ENCODE measurements at regions not wholly inside any gene's neighbourhood (a gene's known extent, or its start where the extent isn't known, plus 50 kb on each side); places are given as distances from the start of the nearest gene placed in this dataset.

GRCh38 chr12:98136544-98136943 is 378.8 kb upstream of the TMPO start:
- H3K36me3 ChIP-seq (replicated peaks in 1 of 2; ENCODE audit: control extremely low read depth in 1 of 2, control insufficient read depth in 1 of 2, extremely low read depth in 1 of 2, insufficient read depth in 2 of 2, low read length in 1 of 2) = no peaks in the 10 kb centered on the region
- H4K20me1 ChIP-seq (ENCODE audit: control insufficient read depth, insufficient read depth, low read length, poor library complexity, severe bottlenecking) = no peaks in the 10 kb centered on the region
- DNase-seq (no peak), ATAC-seq (ENCODE audit: low read depth) (no peak)
- no peak overlapping the region for H2AFZ ChIP-seq (ENCODE audit: insufficient read depth, low read depth, low read length, poor library complexity, severe bottlenecking)
- no peaks in the 10 kb centered on the region for H3K27me3 ChIP-seq (replicated peaks in 1 of 4; ENCODE audit: control extremely low read depth in 1 of 4, control insufficient read depth in 3 of 4, insufficient read depth in 4 of 4, low read length in 3 of 4)
- H3K9ac ChIP-seq (ENCODE audit: low read length) = no peak overlapping the region
- intact Hi-C loops (cut with micrococcal nuclease) = no loop called here
- H3K79me2 ChIP-seq (ENCODE audit: control insufficient read depth, insufficient read depth, low read length) = no peaks in the 10 kb centered on the region
- no peak overlapping the region for H3K4me3 ChIP-seq (ENCODE audit: control extremely low read depth in 1 of 5, extremely low read depth in 1 of 5, insufficient read depth in 1 of 5, low read depth in 2 of 5, low read length in 4 of 5)
- WGBS (ENCODE audit: insufficient coverage) = no CpG with 5 or more reads among the region's 2 CpGs
- no peak overlapping the region for H3K4me2 ChIP-seq (replicated peaks; ENCODE audit: low read depth, low read length, poor library complexity, severe bottlenecking)
- H3K4me1 Mint-ChIP-seq = no peaks in the 10 kb centered on the region
- peaks cover 4% of the 10 kb centered on the region for H3K27me3 Mint-ChIP-seq
- no peaks in the 10 kb centered on the region for H3K4me1 ChIP-seq (ENCODE audit: control insufficient read depth in 2 of 2, insufficient read depth in 2 of 2, low read length in 2 of 2)
- no peak overlapping the region for H3K27ac ChIP-seq (ENCODE audit: low read length in 2 of 2)
- CTCF ChIA-PET = no interaction called here
- no peak for TF ChIP-seq CTCF (IDR thresholded peaks at IDR 0.05)
- no peak for TF ChIP-seq EZH2 (IDR thresholded peaks at IDR 0.05; ENCODE audit: borderline replicate concordance, insufficient read depth, low read depth, low read length, poor library complexity, severe bottlenecking)
- H3K9me3 ChIP-seq (ENCODE audit: control extremely low read depth in 1 of 3, control insufficient read depth in 2 of 3, insufficient read depth in 1 of 3, low read length in 2 of 3) = no peaks in the 10 kb centered on the region
- POLR2A ChIA-PET = no interaction called here
- no peak overlapping the region for H3K4me3 Mint-ChIP-seq
- H3K27ac Mint-ChIP-seq = no peak overlapping the region
- H3K9me3 Mint-ChIP-seq (ENCODE audit: insufficient read depth) = no peaks in the 10 kb centered on the region

- Histone ChIP-seq H3K9me3 (ENCODE audit: control extremely low read depth in 1 of 3, control insufficient read depth in 2 of 3, insufficient read depth in 1 of 3, low read length in 2 of 3) (no peaks in the 10 kb centered on the region), H3K27me3 (replicated peaks in 1 of 4; ENCODE audit: control extremely low read depth in 1 of 4, control insufficient read depth in 3 of 4, insufficient read depth in 4 of 4, low read length in 3 of 4) (no peaks in the 10 kb centered on the region), H2AFZ (ENCODE audit: insufficient read depth, low read depth, low read length, poor library complexity, severe bottlenecking) (no peak overlapping the region), H3K9ac (ENCODE audit: low read length) (no peak overlapping the region), H3K36me3 (replicated peaks in 1 of 2; ENCODE audit: control extremely low read depth in 1 of 2, control insufficient read depth in 1 of 2, extremely low read depth in 1 of 2, insufficient read depth in 2 of 2, low read length in 1 of 2) (no peaks in the 10 kb centered on the region), H3K4me2 (replicated peaks; ENCODE audit: low read depth, low read length, poor library complexity, severe bottlenecking) (no peak overlapping the region), H3K27ac (ENCODE audit: low read length in 2 of 2) (no peak overlapping the region), H3K4me1 (ENCODE audit: control insufficient read depth in 2 of 2, insufficient read depth in 2 of 2, low read length in 2 of 2) (no peaks in the 10 kb centered on the region), H3K79me2 (ENCODE audit: control insufficient read depth, insufficient read depth, low read length) (no peaks in the 10 kb centered on the region), H4K20me1 (ENCODE audit: control insufficient read depth, insufficient read depth, low read length, poor library complexity, severe bottlenecking) (no peaks in the 10 kb centered on the region), H3K4me3 (ENCODE audit: control extremely low read depth in 1 of 5, extremely low read depth in 1 of 5, insufficient read depth in 1 of 5, low read depth in 2 of 5, low read length in 4 of 5) (no peak overlapping the region)
- H3K9me3 Mint-ChIP-seq (ENCODE audit: insufficient read depth) = no peaks in the 10 kb centered on the region
- DNase-seq (no peak), ATAC-seq (ENCODE audit: low read depth) (no peak)
- H3K27ac Mint-ChIP-seq = no peak overlapping the region
- intact Hi-C loops (cut with micrococcal nuclease) = no loop called here
- H3K4me1 Mint-ChIP-seq = no peaks in the 10 kb centered on the region
- H3K4me3 Mint-ChIP-seq = no peak overlapping the region
- POLR2A ChIA-PET = no interaction called here
- no CpG with 5 or more reads among the region's 1 CpG for WGBS (ENCODE audit: insufficient coverage)
- peaks cover 4% of the 10 kb centered on the region for H3K27me3 Mint-ChIP-seq
- CTCF ChIA-PET = no interaction called here
- TF ChIP-seq EZH2 (IDR thresholded peaks at IDR 0.05; ENCODE audit: borderline replicate concordance, insufficient read depth, low read depth, low read length, poor library complexity, severe bottlenecking) (no peak), CTCF (IDR thresholded peaks at IDR 0.05) (no peak)
These were observed 378.1 kb upstream of the TMPO start for GRCh38 chr12:98137278-98137677.
